A673 (cell line): ENCODE measurements at regions not wholly inside any gene's neighbourhood (a gene's known extent, or its start where the extent isn't known, plus 50 kb on each side); places are given as distances from the start of the nearest gene placed in this dataset.

ENCODE experiments used
- EZH2 ChIP-seq: fragments of 200-600 bp; sonication (generic); IDR thresholded peaks from 2 replicates; pipeline ENCODE4 v1.6.1; 2017; ENCODE audit warnings: borderline replicate concordance, low read depth, mild to moderate bottlenecking, mixed read lengths, antibody characterized with exemption, low read length; ENCODE audit not compliant: poor library complexity, severe bottlenecking
- TF ChIP-seq, protein P1 (sequence below): fragments of 300-800, 200-600 bp; sonication (generic); conservative IDR thresholded peaks from 2 replicates; pipeline ENCODE4 v1.5.1; 2017; ENCODE audit warnings: low read depth, mild to moderate bottlenecking, antibody characterized with exemption, low read length, moderate library complexity, mixed read lengths

DNA sequence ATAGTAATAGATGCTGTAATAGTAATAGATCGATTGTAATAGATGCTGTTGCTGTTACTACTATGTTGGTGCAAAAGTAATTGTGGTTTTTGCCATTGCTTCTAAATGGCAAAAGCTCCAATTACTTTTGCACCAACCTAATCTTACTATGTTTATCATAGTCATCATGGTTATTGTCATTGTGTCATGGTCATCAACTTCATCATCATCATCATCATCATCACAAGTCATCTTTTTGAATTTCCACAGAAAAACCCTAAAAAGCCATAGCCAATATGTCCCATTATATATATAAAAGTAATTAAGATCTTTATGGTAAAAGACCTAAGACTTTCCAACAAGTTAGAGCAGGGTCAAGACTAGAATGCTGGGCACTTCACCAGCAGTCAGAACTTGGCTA is 435.1 kb upstream of the MARCKS start:
- no peak for TF ChIP-seq EZH2
- TF ChIP-seq, protein P1, sequence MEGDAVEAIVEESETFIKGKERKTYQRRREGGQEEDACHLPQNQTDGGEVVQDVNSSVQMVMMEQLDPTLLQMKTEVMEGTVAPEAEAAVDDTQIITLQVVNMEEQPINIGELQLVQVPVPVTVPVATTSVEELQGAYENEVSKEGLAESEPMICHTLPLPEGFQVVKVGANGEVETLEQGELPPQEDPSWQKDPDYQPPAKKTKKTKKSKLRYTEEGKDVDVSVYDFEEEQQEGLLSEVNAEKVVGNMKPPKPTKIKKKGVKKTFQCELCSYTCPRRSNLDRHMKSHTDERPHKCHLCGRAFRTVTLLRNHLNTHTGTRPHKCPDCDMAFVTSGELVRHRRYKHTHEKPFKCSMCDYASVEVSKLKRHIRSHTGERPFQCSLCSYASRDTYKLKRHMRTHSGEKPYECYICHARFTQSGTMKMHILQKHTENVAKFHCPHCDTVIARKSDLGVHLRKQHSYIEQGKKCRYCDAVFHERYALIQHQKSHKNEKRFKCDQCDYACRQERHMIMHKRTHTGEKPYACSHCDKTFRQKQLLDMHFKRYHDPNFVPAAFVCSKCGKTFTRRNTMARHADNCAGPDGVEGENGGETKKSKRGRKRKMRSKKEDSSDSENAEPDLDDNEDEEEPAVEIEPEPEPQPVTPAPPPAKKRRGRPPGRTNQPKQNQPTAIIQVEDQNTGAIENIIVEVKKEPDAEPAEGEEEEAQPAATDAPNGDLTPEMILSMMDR: no peak
